IMR-90 (cell line): ENCODE measurements at regions not wholly inside any gene's neighbourhood (a gene's known extent, or its start where the extent isn't known, plus 50 kb on each side); places are given as distances from the start of the nearest gene placed in this dataset.

Source experiments
- ATAC-seq: fragments of 200-7000 bp; cut with Tn5 transposase; 2 replicates; pipeline ENCODE4 v1.9.1; 2020; ENCODE audit warnings: low read depth, mild to moderate bottlenecking, moderate library complexity
- BruUV-seq: library from RNA; stranded (reverse); fragments of 400-500 nt; replicated peaks from 2 replicates; lab custom pipeline; 2021; lab: Mats Ljungman, UMichigan
- CTCF ChIA-PET: fragments of 300-600 bp; formaldehyde crosslinking; extraction: SDS; loops from one replicate; lab custom pipeline; 2021; ENCODE audit warnings: antibody characterized with exemption; lab: Yijun Ruan, JAX
- POLR2A ChIA-PET: fragments of 300-600 bp; sonication (Branson Sonifier 250); formaldehyde crosslinking; loops from one replicate; lab custom pipeline; 2022; ENCODE audit warnings: antibody characterized with exemption; ENCODE audit not compliant: unreplicated experiment; lab: Charles Lee
- DNase-seq: peaks from one replicate; pipeline ENCODE4 v3.0.0; 2013
- H2AFZ ChIP-seq: replicated peaks from 2 replicates; pipeline ENCODE3; 2013; ENCODE audit warnings: low read length, mild to moderate bottlenecking; ENCODE audit not compliant: poor library complexity
- H2AK5ac ChIP-seq: 2 replicates; pipeline ENCODE4 v1.6.1; 2013; ENCODE audit warnings: low read depth, low read length, inconsistent platforms
- H2AK9ac ChIP-seq: replicated peaks from 2 replicates; pipeline ENCODE3; 2013; ENCODE audit warnings: mild to moderate bottlenecking, low read depth, low read length, moderate library complexity; ENCODE audit not compliant: poor library complexity
- H2BK120ac ChIP-seq: 2 replicates; pipeline ENCODE4 v1.6.1; 2013; ENCODE audit warnings: low read depth, low read length, inconsistent platforms
- H2BK15ac ChIP-seq: 3 replicates; pipeline ENCODE4 v1.6.1; 2013; ENCODE audit warnings: low read depth, low read length, inconsistent platforms
- H2BK20ac ChIP-seq: 2 replicates; pipeline ENCODE4 v1.6.1; 2013; ENCODE audit warnings: low read depth, mild to moderate bottlenecking, inconsistent platforms, low read length, moderate library complexity
- H2BK5ac ChIP-seq: 2 replicates; pipeline ENCODE4 v1.6.1; 2013; ENCODE audit warnings: mild to moderate bottlenecking, low read depth, low read length, inconsistent platforms; ENCODE audit not compliant: poor library complexity, severe bottlenecking
- H3K14ac ChIP-seq: replicated peaks from 2 replicates; pipeline ENCODE4 v1.6.1; 2013; ENCODE audit warnings: low read depth, low read length, inconsistent platforms
- H3K18ac ChIP-seq: 2 replicates; pipeline ENCODE4 v1.6.1; 2013; ENCODE audit warnings: low read depth, low read length, control low read depth
- H3K23ac ChIP-seq: 2 replicates; pipeline ENCODE4 v1.6.1; 2013; ENCODE audit warnings: low read depth, low read length, inconsistent platforms
- H3K27ac ChIP-seq: 2 replicates; pipeline ENCODE4 v1.5.1; 2013; ENCODE audit warnings: mild to moderate bottlenecking, control low read depth, low read length; ENCODE audit not compliant: insufficient read depth
- H3K27me3 ChIP-seq: 2 replicates; pipeline ENCODE4 v1.6.1; 2013; ENCODE audit warnings: low read length; ENCODE audit not compliant: control insufficient read depth, insufficient read depth
- H3K36me3 ChIP-seq: 2 replicates; pipeline ENCODE4 v1.6.1; 2013; ENCODE audit warnings: low read length, mixed read lengths; ENCODE audit not compliant: control insufficient read depth, insufficient read depth
- H3K4ac ChIP-seq: 2 replicates; pipeline ENCODE4 v1.6.1; 2013; ENCODE audit warnings: low read depth, low read length, inconsistent platforms
- H3K4me1 ChIP-seq: 2 replicates; pipeline ENCODE4 v1.6.1; 2013; ENCODE audit warnings: low read length, mixed read lengths; ENCODE audit not compliant: control insufficient read depth, insufficient read depth
- H3K4me2 ChIP-seq: 2 replicates; pipeline ENCODE4 v1.6.1; 2013; ENCODE audit warnings: low read depth, mild to moderate bottlenecking, control low read depth, low read length, moderate library complexity
- H3K4me3 ChIP-seq: 2 replicates; pipeline ENCODE4 v1.5.1; 2013; ENCODE audit warnings: low read depth, mild to moderate bottlenecking, control low read depth, low read length, moderate library complexity; ENCODE audit not compliant: insufficient read depth
- H3K56ac ChIP-seq: 2 replicates; pipeline ENCODE4 v1.6.1; 2013; ENCODE audit warnings: low read length, inconsistent platforms; ENCODE audit not compliant: insufficient read depth; ENCODE audit errors: extremely low read depth
- H3K79me1 ChIP-seq, 2 experiments: 2 replicates each; pipeline ENCODE4 v1.6.1; 2013; ENCODE audit warnings: low read length in 2 of 2, inconsistent platforms in 1 of 2, low read depth in 1 of 2
- H3K9ac ChIP-seq: 2 replicates; pipeline ENCODE4 v1.6.1; 2013; ENCODE audit warnings: low read depth, low read length, control low read depth
- H3K9me1 ChIP-seq: 2 replicates; pipeline ENCODE4 v1.6.1; 2013; ENCODE audit warnings: low read length, inconsistent platforms; ENCODE audit not compliant: insufficient read depth
- H3K9me3 ChIP-seq: 2 replicates; pipeline ENCODE4 v1.6.1; 2013; ENCODE audit warnings: low read length; ENCODE audit not compliant: control insufficient read depth, insufficient read depth
- H4K20me1 ChIP-seq: 2 replicates; pipeline ENCODE4 v1.6.1; 2013; ENCODE audit warnings: low read length, inconsistent platforms; ENCODE audit not compliant: insufficient read depth
- H4K5ac ChIP-seq: 2 replicates; pipeline ENCODE4 v1.6.1; 2013; ENCODE audit warnings: mild to moderate bottlenecking, low read depth, low read length, control low read depth
- H4K8ac ChIP-seq, 2 experiments: 2 replicates each; pipeline ENCODE4 v1.6.1; 2013; ENCODE audit warnings: low read depth in 2 of 2, low read length in 2 of 2, control low read depth in 1 of 2, inconsistent platforms in 1 of 2
- H4K91ac ChIP-seq: 2 replicates; pipeline ENCODE4 v1.6.1; 2013; ENCODE audit warnings: low read depth, low read length, inconsistent platforms; ENCODE audit not compliant: insufficient read depth
- FOS ChIP-seq: fragments of 150-350 bp; IDR thresholded peaks from 2 replicates; pipeline ENCODE4 v1.6.1; 2016; ENCODE audit warnings: low read depth, low read length
- POLR2A ChIP-seq: IDR thresholded peaks from 2 replicates; pipeline ENCODE4 v1.6.1; 2012; ENCODE audit warnings: mild to moderate bottlenecking, low read depth, low read length
- WGBS, 2 experiments: methylation state at CpG; one replicate each; pipeline versions ENCODE4 v1.1.5 to v1.1.7; 2013; ENCODE audit warnings: missing lambda C conversion rate in 2 of 2; ENCODE audit not compliant: insufficient read length in 1 of 2; ENCODE audit errors: extremely low coverage in 2 of 2; 5-methylcytosine and 5-hydroxymethylcytosine counted together
- dilution Hi-C: fragments of 300-500 bp; cut with HindIII; formaldehyde crosslinking; loops from one replicate; pipeline ENCODE4 v1.14.3; 2018; ENCODE audit warnings: low sequenced_read_pairs; ENCODE audit not compliant: unreplicated experiment
- in situ Hi-C: fragments of 300-500 bp; cut with MboI; formaldehyde crosslinking; loops from 3 replicates; pipeline ENCODE4 v1.14.3; 2019; ENCODE audit warnings: low sequenced_read_pairs, inconsistent platforms, mixed read lengths
- intact Hi-C: fragments of 100-400 bp; cut with micrococcal nuclease; formaldehyde crosslinking; loops from 2 replicates; pipeline ENCODE4 v1.10.0; 2022

DNA sequence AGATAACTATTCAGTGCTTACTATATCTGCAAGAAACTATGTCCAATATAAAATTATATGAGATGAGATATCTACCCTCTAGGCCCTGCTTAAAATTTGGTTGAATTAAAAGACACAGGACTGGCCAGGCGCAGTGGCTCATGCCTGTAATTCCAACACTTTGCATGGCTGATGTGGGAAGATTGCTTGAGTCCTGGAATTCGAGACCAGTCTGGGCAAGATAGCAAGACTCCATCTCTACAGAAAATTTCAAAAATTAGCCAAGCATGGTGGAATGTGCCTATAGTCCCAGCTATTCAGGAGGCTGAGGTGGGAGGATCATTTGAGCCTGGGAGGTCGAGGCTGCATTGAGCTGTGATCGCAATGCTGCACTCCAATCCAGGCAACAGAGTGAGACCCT is 303.7 kb upstream of the UBE2E2 start:
- no peak overlapping the region for H2AK9ac ChIP-seq
- DNase-seq: no peak
- H2BK5ac ChIP-seq: no peak overlapping the region
- no peak overlapping the region for H3K4me3 ChIP-seq
- H4K91ac ChIP-seq: no peak overlapping the region
- intact Hi-C loops: no loop called here
- no peak overlapping the region for H3K27ac ChIP-seq
- no peak overlapping the region for H2AK5ac ChIP-seq
- dilution Hi-C loops: no loop called here
- H2AFZ ChIP-seq: no peak overlapping the region
- CTCF ChIA-PET: no interaction called here
- BruUV-seq: no TSS peak
- H4K8ac ChIP-seq: no peak overlapping the region
- H3K9me3 ChIP-seq: no peaks in the 10 kb centered on the region
- H2BK120ac ChIP-seq: no peak overlapping the region
- H2BK15ac ChIP-seq: no peak overlapping the region
- H4K5ac ChIP-seq: no peak overlapping the region
- H3K4ac ChIP-seq: no peak overlapping the region
- no peaks in the 10 kb centered on the region for H3K9me1 ChIP-seq
- WGBS, 2 experiments: 100% methylated on average over 1 of the region's 4 CpGs; no CpG with 5 or more reads in 1 of the 2 experiments
- no peak overlapping the region for H3K23ac ChIP-seq
- no peak for TF ChIP-seq FOS
- TF ChIP-seq POLR2A: no peak
- no peak overlapping the region for H2BK20ac ChIP-seq
- H3K18ac ChIP-seq: no peak overlapping the region
- H3K56ac ChIP-seq: no peak overlapping the region
- POLR2A ChIA-PET: no interaction called here
- no peak for ATAC-seq
- H3K4me1 ChIP-seq: no peaks in the 10 kb centered on the region
- no peak overlapping the region for H3K4me2 ChIP-seq
- in situ Hi-C loops: no loop called here
- H3K9ac ChIP-seq: no peak overlapping the region
- H4K20me1 ChIP-seq: no peaks in the 10 kb centered on the region
- no peaks in the 10 kb centered on the region for H3K36me3 ChIP-seq
- H3K79me1 ChIP-seq: no peaks in the 10 kb centered on the region
- H3K14ac ChIP-seq: no peak overlapping the region
- H3K27me3 ChIP-seq: no peaks in the 10 kb centered on the region
